Mucosa of gallbladder (tissue), 1 donor: ENCODE measurements at regions not wholly inside any gene's neighbourhood (a gene's known extent, or its start where the extent isn't known, plus 50 kb on each side); places are given as distances from the start of the nearest gene placed in this dataset.

Source experiments
- DNase-seq: peaks from one replicate; pipeline ENCODE4 v3.0.0-alpha.2; 2020; ENCODE audit warnings: low spot score
- donor health status: DM: no; HTN: no; CAD: no.

DNA sequence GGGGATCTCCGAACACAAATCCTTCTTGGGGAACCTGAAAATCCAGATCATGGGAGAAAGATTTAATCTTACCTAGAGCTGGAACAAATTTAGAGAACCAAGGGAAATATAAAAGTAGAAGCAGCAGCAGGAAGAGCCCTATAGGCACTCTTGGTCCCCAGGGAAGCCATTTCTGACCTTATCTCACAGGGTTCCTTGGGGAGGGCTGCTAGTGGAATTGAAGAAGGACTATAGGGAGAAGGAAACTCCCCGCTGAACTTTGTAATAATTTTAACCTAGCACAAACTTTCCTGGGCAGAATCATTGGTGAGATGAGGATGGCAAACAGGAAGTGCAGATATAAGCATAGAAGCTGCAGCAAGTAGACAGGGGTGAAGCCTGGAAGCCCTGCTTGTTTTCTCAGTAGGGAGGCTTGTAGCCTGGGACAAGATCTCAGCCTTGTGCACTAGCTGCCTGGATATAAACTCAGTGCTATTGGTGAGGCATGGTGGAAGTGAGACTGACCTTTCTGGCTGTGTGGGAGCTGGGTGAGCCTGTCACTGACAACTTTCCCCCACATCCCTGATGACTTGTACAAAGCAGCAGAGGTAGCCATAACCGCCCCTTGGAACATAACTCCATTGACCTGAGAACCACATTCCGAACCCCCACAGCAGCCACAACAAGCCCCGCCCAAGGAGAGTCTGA lies 343.0 kb upstream of the TGFBR2 start:
- no peak for DNase-seq

DNA sequence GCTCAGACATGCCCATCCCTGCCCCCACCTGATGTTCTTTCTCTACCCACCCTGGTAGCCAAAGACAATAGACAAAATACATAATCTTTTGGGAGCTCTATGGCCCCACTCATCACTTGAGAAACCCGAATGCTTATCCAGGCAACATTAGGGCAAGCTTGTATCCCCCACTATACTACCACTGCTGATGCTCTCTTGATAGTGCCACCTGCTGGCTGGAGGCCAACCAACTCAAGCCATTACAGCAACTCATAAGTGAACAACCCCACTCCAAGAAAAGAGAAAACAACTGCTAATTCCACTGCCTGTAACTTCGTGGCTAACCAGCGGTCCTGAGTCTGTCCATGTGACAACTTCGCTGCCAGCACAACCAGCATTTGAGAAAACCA lies 342.5 kb upstream of the TGFBR2 start:
- no peak for DNase-seq

DNA sequence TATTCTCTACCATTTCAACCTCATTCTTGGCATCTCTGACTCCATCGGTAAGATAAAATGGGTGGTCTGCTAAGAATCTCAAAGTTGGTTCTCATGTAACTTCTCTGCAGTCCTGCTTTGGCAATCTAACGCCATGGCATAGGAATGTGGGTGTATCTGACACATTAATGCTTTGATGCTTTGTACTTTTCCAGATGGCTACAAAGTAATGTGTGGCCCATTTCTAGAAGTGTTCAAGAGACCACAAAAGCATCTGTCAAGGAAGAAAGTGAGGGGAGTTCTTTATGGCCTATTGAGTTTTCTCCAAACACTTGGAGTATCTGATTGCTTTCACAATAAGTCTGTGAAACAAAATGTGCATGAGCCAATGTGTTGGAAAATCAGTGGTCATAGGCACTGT lies 339.9 kb upstream of the TGFBR2 start:
- DNase-seq: no peak

GRCh38 chr3:30268288-30268687 lies 338.1 kb upstream of the TGFBR2 start:
- DNase-seq: no peak

GRCh38 chr3:30269751-30270445 lies 336.5 kb upstream of the TGFBR2 start:
- DNase-seq: peak; percentile 15

DNA sequence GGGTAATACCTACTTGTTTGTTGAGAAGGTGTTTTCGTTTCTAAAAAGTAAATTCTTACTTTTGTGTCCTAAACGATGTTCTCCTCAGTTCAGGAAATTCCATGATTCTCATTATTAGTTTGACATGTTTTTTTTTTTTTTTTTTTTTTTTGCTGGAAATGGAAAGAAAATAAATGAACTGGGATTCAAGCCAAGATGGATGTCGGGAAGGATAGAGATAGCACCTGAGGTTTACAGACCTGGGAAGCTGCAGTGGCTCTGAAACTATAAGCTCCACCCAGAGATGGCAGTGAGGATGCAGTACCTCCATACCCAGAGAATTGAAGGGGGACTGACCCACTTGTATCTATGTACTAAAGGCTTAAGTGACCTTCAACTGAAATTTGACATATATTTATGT lies 334.6 kb upstream of the TGFBR2 start:
- DNase-seq: no peak

DNA sequence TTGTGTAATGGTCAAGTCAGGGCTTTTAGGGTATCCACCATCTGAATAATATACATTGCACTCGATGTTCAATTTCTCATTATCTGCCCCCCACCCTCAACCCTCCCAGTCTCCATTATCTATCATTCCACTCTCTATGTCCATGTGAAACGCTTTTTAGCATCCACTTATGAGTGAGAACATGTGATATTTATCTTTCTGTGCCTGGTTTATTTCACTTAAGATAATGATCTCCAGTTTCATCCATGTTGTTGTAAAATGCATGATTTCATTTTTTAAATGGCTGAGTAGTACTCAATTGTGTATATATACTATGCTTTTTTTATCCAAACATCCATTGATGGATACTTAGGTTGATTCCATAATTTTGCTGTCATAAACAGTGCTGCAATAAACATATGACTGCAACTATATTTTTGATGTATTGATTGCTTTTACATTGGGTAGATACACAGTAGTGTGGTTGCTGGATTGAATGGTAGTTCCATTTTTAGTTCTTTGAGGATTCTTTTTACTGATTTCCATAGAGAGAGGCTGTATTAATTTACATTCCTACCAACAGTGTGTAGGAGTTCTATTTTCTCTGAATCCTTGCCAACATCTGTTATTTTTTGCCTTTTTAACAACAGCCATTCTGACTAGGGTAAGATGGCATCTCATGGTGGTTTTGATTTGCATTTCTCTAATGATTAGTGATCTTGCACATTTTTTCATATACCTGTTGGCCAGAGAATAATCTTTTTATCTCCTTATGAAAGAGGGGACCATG lies 332.9 kb upstream of the TGFBR2 start:
- no peak for DNase-seq

GRCh38 chr3:30277494-30277893 lies 328.9 kb upstream of the TGFBR2 start:
- DNase-seq: no peak

- no peak for DNase-seq
Observed at GRCh38 chr3:30281526-30281925, 324.9 kb upstream of the TGFBR2 start.

GRCh38 chr3:30282154-30282696 lies 324.2 kb upstream of the TGFBR2 start:
- no peak for DNase-seq

DNA sequence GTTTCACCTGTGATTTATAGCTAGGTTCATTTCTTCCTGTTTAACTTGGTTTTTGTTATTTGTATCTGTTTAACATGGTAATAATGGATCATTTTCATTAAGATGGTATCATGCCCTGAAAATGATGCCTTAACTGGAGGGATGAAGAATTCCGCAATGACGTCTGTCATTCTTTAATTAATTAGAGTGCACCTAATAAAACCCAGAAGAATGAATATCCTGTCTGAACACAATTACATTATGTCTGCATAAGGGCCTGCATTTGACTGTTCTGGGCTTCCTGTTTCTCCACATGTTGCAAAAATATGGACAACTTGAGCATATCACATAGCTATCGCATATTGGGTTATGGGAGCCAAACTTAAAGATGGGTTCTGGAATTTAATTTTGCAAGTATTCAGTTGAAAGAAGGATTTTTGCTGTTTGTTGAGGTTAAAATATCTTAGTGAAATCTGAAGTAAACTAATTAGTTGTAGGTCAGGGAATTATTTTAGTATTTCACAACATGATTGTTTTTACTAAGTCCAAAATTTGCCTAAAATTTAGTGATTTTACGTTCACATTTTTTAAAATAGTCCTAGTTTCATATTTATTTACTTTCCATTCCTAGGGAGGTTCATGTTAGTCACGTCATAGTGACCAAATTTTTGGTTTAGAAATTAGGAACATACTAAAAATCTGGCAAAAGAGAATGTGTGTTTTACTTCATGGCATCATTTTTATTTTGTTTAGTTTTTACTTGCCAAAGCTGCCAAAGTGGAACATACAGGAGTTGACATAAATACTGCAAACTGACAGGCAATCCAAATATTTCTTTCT lies 321.0 kb upstream of the TGFBR2 start:
- no peak for DNase-seq

- peak; percentile 65 for DNase-seq
Observed at GRCh38 chr3:30286007-30286669, 320.3 kb upstream of the TGFBR2 start.

- DNase-seq: no peak
Observed at GRCh38 chr3:30286811-30287210, 319.6 kb upstream of the TGFBR2 start.

DNA sequence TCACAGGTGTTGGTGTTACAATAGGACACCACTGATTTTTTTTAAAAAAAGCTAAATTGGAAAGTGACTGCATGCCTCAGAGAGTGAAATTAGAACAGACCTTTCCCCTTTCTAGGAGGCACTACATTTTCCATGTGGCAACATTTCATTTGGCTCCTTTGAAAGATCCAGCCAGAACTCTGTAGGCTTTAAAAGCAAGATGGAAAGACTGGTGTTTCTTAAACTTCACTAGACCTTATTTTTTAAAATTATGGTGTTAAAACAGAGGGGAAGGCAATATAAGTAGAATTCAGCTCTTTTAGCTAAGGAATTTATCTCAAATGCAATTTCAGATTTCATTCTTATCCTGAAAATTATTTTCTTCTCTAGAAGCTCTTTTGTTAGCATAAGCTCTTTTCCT lies 317.6 kb upstream of the TGFBR2 start:
- DNase-seq: no peak

DNA sequence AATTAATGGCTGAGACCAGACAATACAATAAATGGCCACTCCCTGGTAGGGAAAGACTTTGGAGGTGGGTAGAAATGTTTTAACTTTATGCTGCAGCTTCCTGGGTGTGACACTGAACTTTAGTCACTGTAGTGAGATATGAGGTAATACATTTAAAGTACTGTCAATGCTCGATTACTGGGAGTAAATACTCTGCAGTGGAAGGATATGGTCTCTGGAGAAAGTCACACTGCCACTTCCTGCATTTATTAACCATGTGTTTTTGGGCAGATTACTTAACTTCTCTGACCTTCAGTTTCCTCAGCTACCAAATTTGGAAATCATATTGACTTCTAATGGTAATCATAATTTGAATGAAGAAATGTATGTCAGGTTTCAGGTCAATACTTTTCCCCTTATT lies 317.1 kb upstream of the TGFBR2 start:
- no peak for DNase-seq

DNA sequence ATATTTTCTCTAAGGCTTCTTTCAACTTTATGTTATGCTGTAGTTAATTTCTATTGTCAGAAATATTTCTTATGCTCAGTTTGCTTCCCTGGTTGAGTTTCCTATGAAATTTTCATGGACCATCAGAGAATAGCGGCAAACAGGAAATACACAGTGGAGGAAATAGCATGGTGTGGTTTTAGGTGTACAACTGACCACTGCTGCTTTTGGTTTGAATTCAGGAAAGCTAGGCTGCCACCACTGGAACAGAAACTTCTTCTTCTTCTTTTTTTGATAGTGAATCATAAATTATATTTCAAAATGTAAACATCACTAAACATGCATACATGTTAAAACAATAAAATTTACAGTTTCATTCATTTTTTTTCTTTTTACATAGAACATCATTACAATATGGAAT lies 316.6 kb upstream of the TGFBR2 start:
- DNase-seq: no peak

- no peak for DNase-seq
Observed at GRCh38 chr3:30290479-30290878, 315.9 kb upstream of the TGFBR2 start.

DNA sequence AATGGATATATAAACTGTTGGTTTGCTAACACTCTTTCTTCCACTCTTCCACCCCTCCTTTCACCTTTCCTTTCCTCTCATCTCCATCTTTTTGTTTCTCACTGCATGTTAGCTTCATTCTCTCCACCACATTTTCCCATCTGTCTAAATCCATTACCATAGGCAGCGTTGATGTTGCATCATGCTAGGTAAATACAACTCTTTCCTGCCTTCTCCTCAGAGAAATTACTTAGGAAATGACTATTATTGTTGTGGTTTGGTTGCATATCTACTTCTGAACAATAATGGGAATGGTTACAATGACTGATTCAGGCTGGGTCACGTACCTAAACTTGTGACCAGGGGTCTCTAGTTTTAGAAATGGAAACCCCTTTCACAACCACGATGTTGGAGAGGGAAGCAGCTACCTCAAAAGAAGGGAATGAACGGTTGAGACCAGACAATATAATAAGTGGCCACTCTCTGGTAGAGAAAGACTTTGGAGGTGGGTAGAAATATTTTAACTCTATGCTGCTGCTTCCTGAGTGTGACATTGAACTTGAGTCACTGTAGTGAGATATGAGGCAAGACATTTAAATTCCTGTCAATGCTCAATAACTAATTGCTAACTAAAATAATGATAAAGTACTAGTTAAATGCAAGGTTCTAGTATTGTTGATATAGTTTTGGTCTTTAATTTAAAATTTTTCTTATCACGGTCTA lies 314.1 kb upstream of the TGFBR2 start:
- DNase-seq: no peak

GRCh38 chr3:30293621-30294240 lies 312.7 kb upstream of the TGFBR2 start:
- DNase-seq: no peak

GRCh38 chr3:30294241-30294667 lies 312.1 kb upstream of the TGFBR2 start:
- DNase-seq: no peak
